ENCODE measurements at regions not wholly inside any gene's neighbourhood (a gene's known extent, or its start where the extent isn't known, plus 50 kb on each side); places are given as distances from the start of the nearest gene placed in this dataset.

DNA sequence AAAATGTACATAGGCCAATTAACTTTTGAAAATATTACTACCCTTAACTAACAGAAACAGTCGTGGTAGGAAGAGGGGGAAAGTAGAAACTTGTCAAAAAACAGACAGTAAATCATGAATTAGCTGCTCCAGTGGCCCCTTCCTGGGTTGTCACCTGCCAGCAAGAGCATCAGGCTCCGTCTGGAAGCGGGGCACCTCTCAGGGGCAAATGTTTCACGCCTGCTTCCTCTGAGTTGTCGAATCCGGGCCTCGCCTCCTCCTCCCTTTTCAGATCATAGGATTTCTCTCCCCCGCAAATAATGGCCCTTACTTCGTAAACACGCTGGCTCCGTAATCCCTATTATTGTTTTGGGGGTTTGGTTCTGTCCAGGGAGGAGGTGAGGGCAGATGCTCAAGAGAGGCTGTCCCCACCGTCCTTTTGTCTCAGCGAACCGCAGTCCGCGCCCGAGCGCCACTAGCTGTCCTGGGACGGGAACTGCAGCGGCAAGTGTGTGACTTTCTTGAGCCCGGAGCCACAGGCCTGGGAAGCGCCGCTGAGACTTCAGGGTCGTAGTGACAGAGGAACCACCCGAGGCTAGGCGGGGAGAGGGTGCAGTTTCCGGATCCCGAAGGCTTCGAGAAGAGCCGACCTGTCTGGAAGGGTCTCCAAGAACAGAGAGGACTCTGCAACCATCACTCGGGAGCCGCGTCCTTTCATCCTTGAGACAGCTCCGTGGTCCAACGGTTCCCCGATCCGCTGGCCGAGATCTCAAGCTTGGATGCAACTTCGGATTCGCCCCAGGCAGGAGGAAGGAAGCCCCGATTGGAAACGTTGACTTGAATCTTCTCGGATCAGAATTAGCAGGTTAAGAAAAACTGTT, 214.5 kb upstream of the ZNF184 start:
- ChIA-PET POLR2A (interaction anchor here (0.6 kb wide), 1 partner anchor 583 kb away, joined by 3 read pairs; no protein-coding TSS in a partner anchor), CTCF (interaction anchor here (0.7 to 2.8 kb wide), 11 partner anchors 9 to 526 kb away, joined by 3 to 8 read pairs (median 3); no protein-coding TSS in a partner anchor)
- no peak for DNase-seq (ENCODE audit: low read depth)
- no peaks in the 10 kb centered on the region for H3K27me3 ChIP-seq (ENCODE audit: control insufficient read depth, insufficient read depth, low read length)
- H3K36me3 ChIP-seq (ENCODE audit: control insufficient read depth, insufficient read depth, low read length): no peaks in the 10 kb centered on the region
- TF ChIP-seq, protein P1, sequence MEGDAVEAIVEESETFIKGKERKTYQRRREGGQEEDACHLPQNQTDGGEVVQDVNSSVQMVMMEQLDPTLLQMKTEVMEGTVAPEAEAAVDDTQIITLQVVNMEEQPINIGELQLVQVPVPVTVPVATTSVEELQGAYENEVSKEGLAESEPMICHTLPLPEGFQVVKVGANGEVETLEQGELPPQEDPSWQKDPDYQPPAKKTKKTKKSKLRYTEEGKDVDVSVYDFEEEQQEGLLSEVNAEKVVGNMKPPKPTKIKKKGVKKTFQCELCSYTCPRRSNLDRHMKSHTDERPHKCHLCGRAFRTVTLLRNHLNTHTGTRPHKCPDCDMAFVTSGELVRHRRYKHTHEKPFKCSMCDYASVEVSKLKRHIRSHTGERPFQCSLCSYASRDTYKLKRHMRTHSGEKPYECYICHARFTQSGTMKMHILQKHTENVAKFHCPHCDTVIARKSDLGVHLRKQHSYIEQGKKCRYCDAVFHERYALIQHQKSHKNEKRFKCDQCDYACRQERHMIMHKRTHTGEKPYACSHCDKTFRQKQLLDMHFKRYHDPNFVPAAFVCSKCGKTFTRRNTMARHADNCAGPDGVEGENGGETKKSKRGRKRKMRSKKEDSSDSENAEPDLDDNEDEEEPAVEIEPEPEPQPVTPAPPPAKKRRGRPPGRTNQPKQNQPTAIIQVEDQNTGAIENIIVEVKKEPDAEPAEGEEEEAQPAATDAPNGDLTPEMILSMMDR (IDR thresholded peaks at IDR 0.05; ENCODE audit: insufficient read depth, low read depth, low read length): peak; percentile 83
- peak overlapping the region; percentile 48 for H3K4me3 ChIP-seq (ENCODE audit: low read depth, low read length)

DNA sequence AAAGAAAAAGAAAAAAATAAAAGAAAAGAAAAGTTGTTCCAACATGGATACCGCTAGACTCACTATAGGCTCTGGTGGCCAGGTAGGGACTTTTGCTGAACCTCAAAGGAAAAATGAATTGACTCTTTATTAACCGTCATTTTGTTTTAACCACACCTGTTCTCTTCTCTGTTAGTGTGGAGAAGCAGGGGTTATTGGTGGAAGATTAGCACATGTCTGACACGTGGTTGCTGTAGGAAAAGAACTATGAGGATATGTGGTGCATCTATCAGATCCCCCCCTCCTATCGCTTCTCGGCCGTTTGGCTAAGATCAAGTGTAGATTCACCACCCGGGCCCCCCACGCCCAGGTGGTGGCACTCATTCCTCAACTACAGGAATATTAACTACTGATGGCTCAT, 212.4 kb upstream of the ZNF184 start:
- H3K4me3 ChIP-seq (ENCODE audit: low read depth, low read length): no peak overlapping the region
- no peaks in the 10 kb centered on the region for H3K36me3 ChIP-seq (ENCODE audit: control insufficient read depth, insufficient read depth, low read length)
- no peak for DNase-seq (ENCODE audit: low read depth)
- TF ChIP-seq, protein P1 (IDR thresholded peaks at IDR 0.05; ENCODE audit: insufficient read depth, low read depth, low read length): no peak
- CTCF ChIA-PET: no interaction called here
- POLR2A ChIA-PET: no interaction called here
- no peaks in the 10 kb centered on the region for H3K27me3 ChIP-seq (ENCODE audit: control insufficient read depth, insufficient read depth, low read length)

DNA sequence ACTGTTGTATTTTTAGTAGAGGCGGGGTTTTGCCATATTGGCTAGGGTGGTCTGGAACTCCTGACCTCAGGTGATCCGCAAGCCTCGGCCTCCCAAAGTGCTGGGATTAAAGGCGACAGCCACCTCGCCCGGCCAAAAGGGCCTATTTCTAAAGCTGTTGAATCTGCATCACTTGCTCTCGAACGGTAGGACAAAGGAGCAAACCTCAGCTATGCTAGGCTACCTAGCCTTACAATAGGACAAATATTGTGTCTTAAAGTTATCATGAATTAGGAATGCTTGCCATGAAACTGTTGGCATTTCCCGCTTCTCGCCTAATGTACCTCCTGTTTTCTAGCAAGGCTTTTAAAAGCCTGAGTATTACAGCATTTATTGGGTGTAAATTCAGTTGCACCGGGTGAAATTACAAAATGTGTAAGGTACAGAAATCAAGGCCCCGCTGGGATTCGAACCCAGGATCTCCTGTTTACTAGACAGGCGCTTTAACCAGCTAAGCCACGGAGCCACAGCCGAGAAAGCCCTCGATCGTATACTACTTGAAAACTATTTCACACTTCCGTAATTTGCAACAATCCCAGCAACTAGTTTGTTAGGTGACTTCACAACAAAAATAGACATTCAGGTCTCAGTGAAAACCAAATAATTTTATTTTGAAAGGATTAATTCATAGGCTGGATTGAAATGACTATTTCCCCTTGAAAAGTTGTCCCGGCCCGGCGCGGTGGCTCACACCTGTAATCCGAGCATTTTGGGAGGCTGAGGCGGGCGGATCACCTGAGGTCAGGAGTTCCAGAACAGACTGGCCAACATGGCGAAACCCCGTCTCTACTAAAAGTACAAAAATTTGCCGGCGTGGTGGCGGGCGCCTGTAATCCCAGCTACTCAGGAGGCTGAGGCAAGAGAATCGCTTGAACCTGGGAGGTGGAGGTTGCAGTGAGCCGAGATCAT, 211.6 kb upstream of the ZNF184 start:
- no peak overlapping the region for H3K4me3 ChIP-seq (ENCODE audit: low read depth, low read length)
- ChIA-PET POLR2A (no interaction called here), CTCF (no interaction called here)
- TF ChIP-seq, protein P1 (IDR thresholded peaks at IDR 0.05; ENCODE audit: insufficient read depth, low read depth, low read length): no peak
- DNase-seq (ENCODE audit: low read depth): no peak
- no peaks in the 10 kb centered on the region for H3K36me3 ChIP-seq (ENCODE audit: control insufficient read depth, insufficient read depth, low read length)
- peaks cover 2% of the 10 kb centered on the region; the same call in 1 of the 2 replicates for H3K27me3 ChIP-seq (ENCODE audit: control insufficient read depth, insufficient read depth, low read length)

DNA sequence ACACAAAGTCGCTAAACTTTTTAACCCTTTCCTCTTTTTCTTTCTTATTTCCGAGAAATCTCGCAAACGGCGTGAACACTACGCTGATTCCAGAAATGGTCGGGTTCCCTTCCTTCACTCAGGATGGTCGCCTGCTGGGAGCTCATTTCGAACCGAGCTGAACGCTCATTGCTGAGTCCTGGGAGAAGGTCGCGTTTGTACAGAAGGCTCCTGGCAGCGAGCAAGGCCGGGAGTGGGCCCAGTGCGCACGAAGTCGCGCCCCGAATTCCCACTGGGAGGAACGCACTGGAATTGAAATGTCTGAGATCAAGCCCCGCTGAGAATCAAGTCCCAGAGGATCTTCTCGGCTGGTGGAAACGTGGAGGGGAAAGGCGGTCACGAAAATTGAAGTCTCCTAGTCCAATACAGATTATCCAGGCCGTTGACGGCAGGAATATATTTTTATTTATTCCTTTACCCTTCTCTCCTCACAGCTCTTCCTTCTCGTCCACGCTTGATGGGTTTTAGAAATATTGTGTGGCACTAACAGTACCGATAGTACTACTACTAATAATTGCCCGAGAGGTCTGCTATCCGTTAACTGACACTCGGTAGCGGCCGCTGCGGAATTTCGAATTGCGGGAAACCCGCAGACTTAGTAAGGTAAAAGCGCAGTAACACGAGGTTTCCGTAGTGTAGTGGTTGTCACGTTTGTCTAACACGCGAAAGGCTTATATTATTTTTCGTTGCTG, 207.2 kb upstream of the ZNF184 start:
- DNase-seq (ENCODE audit: low read depth): no peak
- TF ChIP-seq, protein P1 (IDR thresholded peaks at IDR 0.05; ENCODE audit: insufficient read depth, low read depth, low read length): no peak
- ChIA-PET CTCF (no interaction called here), POLR2A (no interaction called here)
- Histone ChIP-seq H3K36me3 (ENCODE audit: control insufficient read depth, insufficient read depth, low read length) (no peaks in the 10 kb centered on the region), H3K27me3 (ENCODE audit: control insufficient read depth, insufficient read depth, low read length) (peaks cover 3% of the 10 kb centered on the region; the same call in 1 of the 2 replicates), H3K4me3 (ENCODE audit: low read depth, low read length) (no peak overlapping the region)
